ENCODE measurements at regions not wholly inside any gene's neighbourhood (a gene's known extent, or its start where the extent isn't known, plus 50 kb on each side); places are given as distances from the start of the nearest gene placed in this dataset.

DNA sequence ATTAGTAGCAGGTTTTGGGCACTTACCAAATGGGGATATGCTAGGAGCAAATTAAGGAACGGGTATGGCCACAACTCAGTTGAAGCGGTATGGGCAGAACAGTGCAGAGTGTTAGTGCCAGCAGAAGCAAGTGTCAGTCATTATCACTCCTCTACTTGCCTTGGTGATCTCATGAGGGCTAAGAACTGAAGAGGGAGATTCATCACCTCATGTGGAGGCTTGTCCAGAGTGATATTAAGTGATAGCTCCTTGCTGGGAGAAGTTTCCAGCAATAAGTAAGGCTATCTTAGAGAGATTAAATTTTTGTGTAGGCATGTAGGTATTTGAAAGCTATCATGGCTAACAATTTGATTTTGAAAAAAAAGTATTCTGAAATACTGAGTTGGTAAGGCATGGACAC is 615.4 kb upstream of the SMIM31 start:
- TF ChIP-seq CTCF (IDR thresholded peaks at IDR 0.05) (no peak), POLR2A (IDR thresholded peaks at IDR 0.05) (no peak), POLR2AphosphoS5 (IDR thresholded peaks at IDR 0.05) (no peak)

Data from breast epithelium (tissue), 3 donors.